GM23338 (cell line): ENCODE measurements at regions not wholly inside any gene's neighbourhood (a gene's known extent, or its start where the extent isn't known, plus 50 kb on each side); places are given as distances from the start of the nearest gene placed in this dataset.

Experiments
- ATAC-seq: fragments of 200-7000 bp; cut with Tn5 transposase; 3 replicates; pipeline ENCODE4 v1.9.1; 2020
- DNase-seq: peaks from one replicate; pipeline ENCODE4 v3.0.0-alpha.2; 2015; ENCODE audit warnings: low spot score
- H2AFZ ChIP-seq: fragments of 200-600 bp; sonication (generic); 2 replicates; pipeline ENCODE4 v1.8.0; 2016; ENCODE audit warnings: antibody characterized with exemption, mild to moderate bottlenecking, moderate library complexity
- H3F3A ChIP-seq: fragments of 200-600 bp; sonication (generic); replicated peaks from 2 replicates; pipeline ENCODE4 v1.8.0; 2017; ENCODE audit warnings: antibody characterized with exemption, mixed run types, low read depth
- H3K27ac ChIP-seq: fragments of 200-600 bp; sonication (generic); 2 replicates; pipeline ENCODE4 v1.6.1; 2016; ENCODE audit warnings: low read depth
- H3K27me3 ChIP-seq: fragments of 200-600 bp; sonication (generic); 2 replicates; pipeline ENCODE4 v1.8.0; 2016; ENCODE audit warnings: mild to moderate bottlenecking, mixed run types, moderate library complexity; ENCODE audit not compliant: insufficient read depth
- H3K36me3 ChIP-seq: fragments of 200-600 bp; sonication (generic); 2 replicates; pipeline ENCODE4 v1.8.0; 2016; ENCODE audit warnings: mild to moderate bottlenecking; ENCODE audit not compliant: insufficient read depth
- H3K4me1 ChIP-seq: fragments of 200-600 bp; sonication (generic); 2 replicates; pipeline ENCODE4 v1.8.0; 2016; ENCODE audit warnings: mild to moderate bottlenecking, moderate library complexity; ENCODE audit not compliant: insufficient read depth
- H3K4me2 ChIP-seq: fragments of 200-600 bp; sonication (generic); 2 replicates; pipeline ENCODE4 v1.7.1; 2017; ENCODE audit warnings: mixed run types
- H3K4me3 ChIP-seq: fragments of 200-600 bp; sonication (generic); 2 replicates; pipeline ENCODE4 v1.6.1; 2016; ENCODE audit warnings: mixed run types
- H3K79me2 ChIP-seq: fragments of 200-600 bp; sonication (generic); replicated peaks from 2 replicates; pipeline ENCODE4 v1.8.0; 2017; ENCODE audit warnings: mild to moderate bottlenecking; ENCODE audit not compliant: insufficient read depth
- H3K9me2 ChIP-seq: fragments of 200-600 bp; sonication (generic); 2 replicates; pipeline ENCODE4 v1.8.0; 2017; ENCODE audit not compliant: insufficient read depth
- H4K20me1 ChIP-seq: fragments of 200-600 bp; sonication (generic); replicated peaks from 2 replicates; pipeline ENCODE4 v1.8.0; 2017; ENCODE audit warnings: mild to moderate bottlenecking; ENCODE audit not compliant: insufficient read depth
- H3K27ac Mint-ChIP-seq: 2 replicates; pipeline ENCODE4 v1.8.0; 2020; ENCODE audit warnings: inconsistent platforms, mild to moderate bottlenecking, moderate library complexity, mixed read lengths
- H3K27me3 Mint-ChIP-seq: 3 replicates; pipeline ENCODE4 v1.8.0; 2022; ENCODE audit warnings: low read depth, mild to moderate bottlenecking, moderate library complexity, mixed read lengths, inconsistent platforms; ENCODE audit not compliant: insufficient read depth, poor library complexity
- H3K36me3 Mint-ChIP-seq: 3 replicates; pipeline ENCODE4 v1.8.0; 2021; ENCODE audit warnings: low read depth, mild to moderate bottlenecking, inconsistent platforms, moderate library complexity, mixed read lengths
- H3K4me1 Mint-ChIP-seq: 3 replicates; pipeline ENCODE4 v1.8.0; 2020; ENCODE audit warnings: mild to moderate bottlenecking, inconsistent platforms, mixed read lengths
- H3K4me3 Mint-ChIP-seq: 3 replicates; pipeline ENCODE4 v1.8.0; 2021; ENCODE audit warnings: moderate library complexity, mild to moderate bottlenecking, inconsistent platforms, mixed read lengths
- H3K9me3 Mint-ChIP-seq: 3 replicates; pipeline ENCODE4 v1.8.0; 2020; ENCODE audit warnings: moderate library complexity, mild to moderate bottlenecking, inconsistent platforms, mixed read lengths
- CREB1 ChIP-seq: fragments of 250-450 bp; sonication (Bioruptor Pico); IDR thresholded peaks from 2 replicates; pipeline ENCODE4 v1.5.0; 2020; ENCODE audit warnings: low read depth, mild to moderate bottlenecking, moderate library complexity
- CTCF ChIP-seq, 2 experiments: fragments of 200-600 bp in 1 of 2; sonication (generic) in 1 of 2; conservative IDR thresholded peaks; 2 replicates each; pipeline versions ENCODE4 v1.5.1 to v1.6.1; 2016 to 2017; ENCODE audit warnings: antibody characterized with exemption in 2 of 2, low read depth in 2 of 2, mild to moderate bottlenecking in 2 of 2, moderate library complexity in 1 of 2
- ETS1 ChIP-seq: IDR thresholded peaks from 2 replicates; pipeline ENCODE4 v1.6.1; 2016; ENCODE audit warnings: antibody characterized with exemption
- EZH2 ChIP-seq: fragments of 200-600 bp; sonication (generic); IDR thresholded peaks from one replicate; pipeline ENCODE4 v1.8.0; 2017; ENCODE audit warnings: antibody characterized with exemption, mild to moderate bottlenecking, low read depth; ENCODE audit not compliant: unreplicated experiment
- EZH2phosphoT487 ChIP-seq: fragments of 200-600 bp; sonication (generic); IDR thresholded peaks from one replicate; pipeline ENCODE4 v1.8.1; 2018; ENCODE audit warnings: antibody characterized with exemption; ENCODE audit not compliant: unreplicated experiment
- JUNB ChIP-seq: IDR thresholded peaks from one replicate; pipeline ENCODE4 v1.6.1; 2016; ENCODE audit warnings: antibody characterized with exemption; ENCODE audit not compliant: unreplicated experiment
- NANOG ChIP-seq: IDR thresholded peaks from 2 replicates; pipeline ENCODE4 v1.6.1; 2016; ENCODE audit warnings: antibody characterized with exemption, borderline replicate concordance
- POLR2AphosphoS5 ChIP-seq: IDR thresholded peaks from 2 replicates; pipeline ENCODE4 v1.6.1; 2016; ENCODE audit warnings: antibody characterized with exemption, low read depth
- REST ChIP-seq: IDR thresholded peaks from one replicate; pipeline ENCODE4 v1.6.1; 2018; ENCODE audit warnings: antibody characterized with exemption; ENCODE audit not compliant: unreplicated experiment
- STAT1 ChIP-seq: IDR thresholded peaks from one replicate; pipeline ENCODE4 v1.6.1; 2016; ENCODE audit warnings: antibody characterized with exemption; ENCODE audit not compliant: unreplicated experiment
- ZNF114 ChIP-seq: fragments of 250-450 bp; sonication (Bioruptor Pico); IDR thresholded peaks from 2 replicates; pipeline ENCODE4 v1.5.0; 2020; ENCODE audit warnings: mild to moderate bottlenecking, moderate library complexity
- ZNF331 ChIP-seq: fragments of 250-450 bp; sonication (Bioruptor Pico); IDR thresholded peaks from 2 replicates; pipeline ENCODE4 v1.5.0; 2020; ENCODE audit warnings: low read depth, mild to moderate bottlenecking, moderate library complexity
- TF ChIP-seq, protein P1 (sequence below): fragments of 250-450 bp; sonication (Bioruptor Pico); IDR thresholded peaks from 2 replicates; pipeline ENCODE4 v1.5.0; 2020; ENCODE audit warnings: mild to moderate bottlenecking, moderate library complexity

DNA sequence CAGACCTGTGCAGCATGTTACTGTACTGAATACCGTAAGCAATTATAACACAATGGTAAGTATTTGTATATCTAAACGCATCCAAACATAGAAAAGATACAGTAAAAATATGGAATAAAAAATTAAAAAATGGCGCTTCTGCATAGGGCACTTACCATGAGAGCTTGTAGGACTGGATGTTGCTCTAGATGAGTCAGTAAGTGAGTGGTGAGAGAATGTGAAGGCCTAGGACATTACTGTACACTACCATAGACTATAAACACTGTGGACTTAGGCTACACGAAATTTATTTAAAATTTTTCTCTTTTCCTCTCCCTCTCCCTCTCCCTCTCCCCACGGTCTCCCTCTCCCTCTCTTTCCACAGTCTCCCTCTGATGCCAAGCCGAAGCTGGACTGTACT lies 194.5 kb upstream of the CDKN3 start:
- peaks cover 18% of the 10 kb centered on the region for H3K36me3 Mint-ChIP-seq
- Histone ChIP-seq H3K9me2 (no peaks in the 10 kb centered on the region), H3F3A (no peaks in the 10 kb centered on the region), H3K27me3 (no peaks in the 10 kb centered on the region), H3K79me2 (no peaks in the 10 kb centered on the region), H4K20me1 (no peaks in the 10 kb centered on the region), H3K4me1 (no peaks in the 10 kb centered on the region), H2AFZ (no peak overlapping the region), H3K4me2 (no peak overlapping the region), H3K4me3 (no peak overlapping the region), H3K27ac (no peak overlapping the region), H3K36me3 (no peaks in the 10 kb centered on the region; the same call in 1 of the 2 replicates)
- ATAC-seq (no peak), DNase-seq (no peak)
- H3K9me3 Mint-ChIP-seq, result peaks cover 42% of the 10 kb centered on the region
- H3K27me3 Mint-ChIP-seq, result no peaks in the 10 kb centered on the region
- no peaks in the 10 kb centered on the region for H3K4me1 Mint-ChIP-seq
- no peak for TF ChIP-seq NANOG
- TF ChIP-seq ETS1, result no peak
- no peak for TF ChIP-seq JUNB
- TF ChIP-seq EZH2, result no peak
- no peak for TF ChIP-seq ZNF114 (CRISPR knock-in tag)
- no peak for TF ChIP-seq ZNF331 (CRISPR knock-in tag)
- TF ChIP-seq CTCF (conservative IDR thresholded peaks at IDR 0.05; ENCODE audit: low read depth in 2 of 2), result no peak
- no peak for TF ChIP-seq STAT1
- no peak for TF ChIP-seq EZH2phosphoT487
- TF ChIP-seq, protein P1, sequence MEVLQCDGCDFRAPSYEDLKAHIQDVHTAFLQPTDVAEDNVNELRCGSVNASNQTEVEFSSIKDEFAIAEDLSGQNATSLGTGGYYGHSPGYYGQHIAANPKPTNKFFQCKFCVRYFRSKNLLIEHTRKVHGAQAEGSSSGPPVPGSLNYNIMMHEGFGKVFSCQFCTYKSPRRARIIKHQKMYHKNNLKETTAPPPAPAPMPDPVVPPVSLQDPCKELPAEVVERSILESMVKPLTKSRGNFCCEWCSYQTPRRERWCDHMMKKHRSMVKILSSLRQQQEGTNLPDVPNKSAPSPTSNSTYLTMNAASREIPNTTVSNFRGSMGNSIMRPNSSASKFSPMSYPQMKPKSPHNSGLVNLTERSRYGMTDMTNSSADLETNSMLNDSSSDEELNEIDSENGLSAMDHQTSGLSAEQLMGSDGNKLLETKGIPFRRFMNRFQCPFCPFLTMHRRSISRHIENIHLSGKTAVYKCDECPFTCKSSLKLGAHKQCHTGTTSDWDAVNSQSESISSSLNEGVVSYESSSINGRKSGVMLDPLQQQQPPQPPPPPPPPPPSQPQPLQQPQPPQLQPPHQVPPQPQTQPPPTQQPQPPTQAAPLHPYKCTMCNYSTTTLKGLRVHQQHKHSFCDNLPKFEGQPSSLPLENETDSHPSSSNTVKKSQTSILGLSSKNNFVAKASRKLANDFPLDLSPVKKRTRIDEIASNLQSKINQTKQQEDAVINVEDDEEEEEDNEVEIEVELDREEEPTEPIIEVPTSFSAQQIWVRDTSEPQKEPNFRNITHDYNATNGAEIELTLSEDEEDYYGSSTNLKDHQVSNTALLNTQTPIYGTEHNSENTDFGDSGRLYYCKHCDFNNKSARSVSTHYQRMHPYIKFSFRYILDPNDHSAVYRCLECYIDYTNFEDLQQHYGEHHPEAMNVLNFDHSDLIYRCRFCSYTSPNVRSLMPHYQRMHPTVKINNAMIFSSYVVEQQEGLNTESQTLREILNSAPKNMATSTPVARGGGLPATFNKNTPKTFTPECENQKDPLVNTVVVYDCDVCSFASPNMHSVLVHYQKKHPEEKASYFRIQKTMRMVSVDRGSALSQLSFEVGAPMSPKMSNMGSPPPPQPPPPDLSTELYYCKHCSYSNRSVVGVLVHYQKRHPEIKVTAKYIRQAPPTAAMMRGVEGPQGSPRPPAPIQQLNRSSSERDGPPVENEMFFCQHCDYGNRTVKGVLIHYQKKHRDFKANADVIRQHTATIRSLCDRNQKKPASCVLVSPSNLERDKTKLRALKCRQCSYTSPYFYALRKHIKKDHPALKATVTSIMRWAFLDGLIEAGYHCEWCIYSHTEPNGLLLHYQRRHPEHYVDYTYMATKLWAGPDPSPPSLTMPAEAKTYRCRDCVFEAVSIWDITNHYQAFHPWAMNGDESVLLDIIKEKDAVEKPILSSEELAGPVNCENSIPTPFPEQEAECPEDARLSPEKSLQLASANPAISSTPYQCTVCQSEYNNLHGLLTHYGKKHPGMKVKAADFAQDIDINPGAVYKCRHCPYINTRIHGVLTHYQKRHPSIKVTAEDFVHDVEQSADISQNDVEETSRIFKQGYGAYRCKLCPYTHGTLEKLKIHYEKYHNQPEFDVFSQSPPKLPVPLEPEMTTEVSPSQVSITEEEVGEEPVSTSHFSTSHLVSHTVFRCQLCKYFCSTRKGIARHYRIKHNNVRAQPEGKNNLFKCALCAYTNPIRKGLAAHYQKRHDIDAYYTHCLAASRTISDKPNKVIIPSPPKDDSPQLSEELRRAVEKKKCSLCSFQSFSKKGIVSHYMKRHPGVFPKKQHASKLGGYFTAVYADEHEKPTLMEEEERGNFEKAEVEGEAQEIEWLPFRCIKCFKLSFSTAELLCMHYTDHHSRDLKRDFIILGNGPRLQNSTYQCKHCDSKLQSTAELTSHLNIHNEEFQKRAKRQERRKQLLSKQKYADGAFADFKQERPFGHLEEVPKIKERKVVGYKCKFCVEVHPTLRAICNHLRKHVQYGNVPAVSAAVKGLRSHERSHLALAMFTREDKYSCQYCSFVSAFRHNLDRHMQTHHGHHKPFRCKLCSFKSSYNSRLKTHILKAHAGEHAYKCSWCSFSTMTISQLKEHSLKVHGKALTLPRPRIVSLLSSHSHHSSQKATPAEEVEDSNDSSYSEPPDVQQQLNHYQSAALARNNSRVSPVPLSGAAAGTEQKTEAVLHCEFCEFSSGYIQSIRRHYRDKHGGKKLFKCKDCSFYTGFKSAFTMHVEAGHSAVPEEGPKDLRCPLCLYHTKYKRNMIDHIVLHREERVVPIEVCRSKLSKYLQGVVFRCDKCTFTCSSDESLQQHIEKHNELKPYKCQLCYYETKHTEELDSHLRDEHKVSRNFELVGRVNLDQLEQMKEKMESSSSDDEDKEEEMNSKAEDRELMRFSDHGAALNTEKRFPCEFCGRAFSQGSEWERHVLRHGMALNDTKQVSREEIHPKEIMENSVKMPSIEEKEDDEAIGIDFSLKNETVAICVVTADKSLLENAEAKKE (CRISPR knock-in tag), result no peak
- TF ChIP-seq CREB1 (CRISPR knock-in tag), result no peak
- TF ChIP-seq REST, result no peak
- TF ChIP-seq POLR2AphosphoS5, result no peak
- H3K4me3 Mint-ChIP-seq, result no peak overlapping the region
- no peak overlapping the region for H3K27ac Mint-ChIP-seq
